GM18873 (cell line): ENCODE measurements at regions not wholly inside any gene's neighbourhood (a gene's known extent, or its start where the extent isn't known, plus 50 kb on each side); places are given as distances from the start of the nearest gene placed in this dataset.

Experiments used
- ATAC-seq: cut with Tn5 transposase; IDR thresholded peaks from one replicate; pipeline ENCODE4 v1.9.1; 2021; ENCODE audit warnings: mild to moderate bottlenecking, moderate library complexity, moderate number of reproducible peaks; ENCODE audit not compliant: unreplicated experiment, low FRiP score

DNA sequence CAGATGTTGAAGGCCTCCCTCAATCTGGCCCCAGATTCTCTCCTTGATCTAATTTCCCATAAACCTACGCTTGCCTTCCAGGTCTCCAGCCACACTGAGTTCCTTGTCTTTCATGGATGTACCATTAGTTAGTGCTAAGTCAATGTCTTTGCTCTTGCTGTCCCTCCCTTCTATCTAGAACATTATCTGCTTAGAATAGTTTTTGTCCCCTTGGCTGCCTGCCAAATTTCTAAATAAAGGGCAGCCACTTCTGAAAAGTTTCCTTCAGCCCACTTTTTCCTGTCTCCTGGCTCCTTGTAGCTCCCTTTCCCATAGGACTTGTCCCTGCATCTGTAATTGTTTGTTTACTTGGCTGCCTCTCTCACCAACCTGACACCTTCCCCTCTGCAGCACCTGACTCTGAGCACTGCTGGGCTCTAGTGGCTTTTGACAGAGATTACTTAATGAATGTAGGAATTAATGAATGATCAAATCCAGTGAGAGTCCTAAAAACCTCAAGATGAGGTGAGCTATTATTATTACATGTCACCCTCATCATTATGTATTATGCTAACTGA lies 58.3 kb downstream of the CXCL12 start:
- no peak for ATAC-seq

DNA sequence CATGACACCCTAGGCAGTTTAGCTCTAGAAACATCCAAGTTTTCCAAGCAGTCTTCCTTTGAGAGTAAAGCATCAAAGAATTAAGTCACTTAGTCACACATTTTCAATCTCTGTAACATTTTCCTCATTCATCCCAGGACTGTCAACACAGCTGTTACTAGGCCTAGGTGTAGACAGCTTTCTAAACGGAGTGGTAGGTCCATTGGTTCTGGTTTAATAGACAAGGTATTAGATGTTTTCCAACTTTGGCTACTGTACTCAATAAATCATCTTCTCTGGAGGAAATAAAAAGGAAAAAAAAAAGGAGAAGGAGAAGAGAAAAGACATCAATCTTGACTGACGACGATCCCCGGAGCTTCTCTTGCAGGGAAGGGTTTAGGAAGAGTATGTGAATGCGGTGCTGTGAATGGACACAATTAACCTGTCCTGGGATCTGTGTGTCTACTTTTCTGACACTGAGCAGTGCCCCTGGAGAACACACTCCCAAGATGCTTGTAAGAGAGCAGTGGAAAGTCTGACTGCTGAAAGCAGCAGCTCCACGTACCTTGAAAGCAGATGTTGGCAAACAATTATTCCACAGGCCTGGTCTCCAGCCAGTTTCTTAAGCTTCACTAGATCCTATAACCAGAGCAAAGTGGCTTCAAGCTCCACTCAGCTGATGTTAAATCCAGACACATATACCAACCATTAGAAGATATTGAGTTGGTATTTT lies 59.1 kb downstream of the CXCL12 start:
- no peak for ATAC-seq

DNA sequence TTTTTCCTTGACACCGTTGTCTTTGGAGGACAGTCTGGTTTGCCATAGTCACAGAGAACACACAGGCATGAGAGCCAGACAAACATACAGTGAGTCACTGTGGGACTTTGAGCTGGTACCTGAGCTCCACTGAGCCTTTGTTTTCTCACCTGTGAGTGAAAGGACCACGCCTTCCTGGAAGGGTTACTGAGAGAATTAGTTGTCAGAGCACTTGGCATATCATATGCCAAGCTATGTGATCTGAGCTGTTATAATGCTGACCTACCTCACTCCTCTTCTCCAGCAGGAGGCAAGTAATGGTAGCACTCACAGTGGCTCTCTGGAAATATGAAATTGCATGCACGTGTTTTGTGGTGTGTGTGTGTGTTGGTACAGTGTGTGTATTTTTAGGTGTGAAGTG lies 59.7 kb downstream of the CXCL12 start:
- no peak for ATAC-seq

DNA sequence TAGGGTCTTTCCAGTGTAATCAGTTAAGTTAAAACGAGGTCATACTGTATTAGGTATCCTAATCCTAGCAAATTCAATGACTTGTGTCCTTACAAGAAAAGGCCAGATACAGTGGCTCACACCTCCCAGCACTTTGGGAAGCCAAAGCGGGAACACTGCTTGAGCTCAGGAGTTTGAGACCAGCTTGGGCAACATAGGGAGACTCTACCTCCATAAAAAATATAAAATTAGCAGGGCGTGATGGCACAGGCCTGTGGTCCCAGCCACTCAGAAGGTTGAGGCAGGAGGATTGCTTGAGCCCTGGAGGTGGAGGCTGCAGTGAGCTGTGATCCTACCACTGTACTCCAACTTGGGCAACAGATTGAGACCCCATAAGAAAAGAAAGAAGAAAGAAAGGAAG lies 61.1 kb downstream of the CXCL12 start:
- no peak for ATAC-seq

GRCh38 chr10:44322137-44322536 lies 62.8 kb downstream of the CXCL12 start:
- ATAC-seq, result no peak

GRCh38 chr10:44320756-44321155 lies 64.1 kb downstream of the CXCL12 start:
- ATAC-seq, result no peak

- no peak for ATAC-seq
Observed at GRCh38 chr10:44317856-44318255, 67.0 kb downstream of the CXCL12 start.

GRCh38 chr10:44316922-44317215 lies 68.0 kb downstream of the CXCL12 start:
- ATAC-seq, result no peak

- no peak for ATAC-seq
Observed at GRCh38 chr10:44316187-44316921, 68.5 kb downstream of the CXCL12 start.

DNA sequence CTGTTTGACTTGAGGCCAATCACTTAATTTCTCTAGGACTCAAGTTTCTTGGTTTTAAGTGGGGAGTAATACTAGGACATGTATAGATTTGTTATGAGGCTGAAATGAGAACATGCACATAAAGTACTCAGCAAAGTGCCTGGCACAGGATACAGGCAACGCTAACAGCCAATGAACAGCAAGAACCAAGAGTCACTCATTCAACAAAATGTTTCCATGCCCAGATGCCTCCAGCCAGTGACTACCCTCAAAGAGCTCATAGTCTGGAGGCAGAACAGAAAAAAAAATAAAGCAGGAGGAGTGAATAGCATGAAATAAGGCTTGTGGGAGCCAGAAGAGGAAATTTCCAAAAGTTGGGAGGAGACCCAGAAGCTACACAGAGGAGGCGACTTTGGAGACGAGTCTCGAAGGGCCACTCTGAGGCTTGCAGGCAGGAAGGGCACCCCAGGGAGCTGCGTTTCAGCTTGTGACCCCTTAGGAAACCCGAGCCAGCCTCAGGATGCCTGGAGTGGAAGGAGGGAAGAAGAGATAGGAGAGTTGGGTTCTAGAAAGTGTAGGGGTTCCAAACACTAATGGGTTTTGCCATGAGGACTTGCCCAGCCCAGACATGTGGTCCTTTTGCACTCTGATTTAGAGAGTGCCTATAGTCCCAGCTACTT lies 70.0 kb downstream of the CXCL12 start:
- ATAC-seq, result no peak

DNA sequence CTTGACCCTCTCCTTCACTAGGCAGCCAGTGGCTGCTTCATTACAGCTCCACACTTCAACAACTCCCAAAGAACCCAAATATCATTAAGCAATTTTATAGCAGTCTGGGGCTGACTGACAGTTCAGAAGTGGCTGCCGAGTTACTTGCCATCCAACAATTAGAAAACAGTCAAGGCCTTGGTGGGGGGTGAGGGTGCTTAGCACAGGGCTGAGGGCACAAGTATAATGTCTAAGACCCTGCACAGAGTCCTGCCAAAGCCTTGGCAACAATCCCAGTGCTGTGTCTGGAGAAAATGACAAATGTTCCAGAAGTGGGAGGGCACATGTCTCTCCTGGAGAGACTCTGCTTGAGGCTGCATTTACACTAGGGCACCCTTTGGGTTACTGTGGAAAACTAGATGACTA lies 71.1 kb downstream of the CXCL12 start:
- ATAC-seq, result no peak

DNA sequence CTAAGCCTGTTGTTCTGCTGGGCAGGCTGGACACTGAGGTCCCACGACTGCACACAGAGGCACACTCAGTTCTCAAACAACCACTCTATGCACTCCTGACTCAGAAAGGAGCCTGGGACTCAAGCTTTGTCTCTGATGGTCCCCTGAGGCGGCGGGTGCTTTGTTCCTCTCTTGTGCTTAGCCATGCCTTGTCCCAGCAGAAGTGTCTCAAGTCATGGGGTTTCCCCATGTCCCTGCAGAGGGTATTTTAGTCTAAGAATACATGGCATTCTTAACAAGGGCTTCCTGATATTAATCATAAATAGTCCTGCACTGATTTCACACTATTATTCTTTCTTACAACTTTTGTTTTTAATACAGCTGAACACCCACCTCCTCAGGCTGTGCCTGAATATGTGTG lies 72.5 kb downstream of the CXCL12 start:
- no peak for ATAC-seq

GRCh38 chr10:44311563-44312051 lies 73.3 kb downstream of the CXCL12 start:
- ATAC-seq, result no peak

DNA sequence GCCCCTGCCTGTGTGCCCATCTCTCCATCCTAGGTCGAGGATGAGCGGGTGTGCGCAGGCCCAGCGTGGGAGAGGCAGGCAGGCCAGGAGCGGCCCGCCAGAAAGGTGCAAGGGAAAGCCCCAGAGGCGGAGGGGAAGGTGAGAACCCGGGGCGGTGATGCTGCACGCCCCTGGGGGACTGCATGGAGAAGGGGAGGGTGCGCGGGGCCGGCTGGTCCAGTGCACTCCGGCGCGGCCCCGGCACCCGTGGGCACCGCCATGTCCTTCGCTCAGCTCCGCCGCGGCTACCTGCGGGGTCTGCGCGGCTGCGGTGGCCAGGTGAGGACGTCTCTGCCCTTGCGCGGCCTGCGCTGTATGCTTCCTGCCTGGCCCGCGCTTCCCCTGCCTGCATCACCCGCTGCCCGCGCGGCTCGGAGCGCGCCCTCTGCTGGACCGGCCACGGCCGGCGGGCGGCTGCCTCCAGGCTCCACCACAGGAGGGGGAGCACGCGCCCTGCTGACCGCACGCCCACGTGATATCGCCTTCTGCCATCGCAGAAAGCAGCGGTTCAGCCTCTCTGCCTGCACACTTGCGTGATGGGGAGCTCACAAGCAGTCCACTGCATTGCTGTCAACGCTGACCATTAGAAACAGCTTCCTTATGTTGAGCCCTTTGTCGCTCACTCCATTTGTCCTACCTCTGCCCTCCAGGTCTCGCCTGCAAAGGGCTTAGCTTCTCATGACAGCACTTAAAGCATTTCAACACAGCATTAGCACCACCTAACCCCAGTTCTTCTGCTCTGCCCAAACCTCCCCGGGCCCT lies 73.9 kb downstream of the CXCL12 start:
- peak; percentile 87 for ATAC-seq

DNA sequence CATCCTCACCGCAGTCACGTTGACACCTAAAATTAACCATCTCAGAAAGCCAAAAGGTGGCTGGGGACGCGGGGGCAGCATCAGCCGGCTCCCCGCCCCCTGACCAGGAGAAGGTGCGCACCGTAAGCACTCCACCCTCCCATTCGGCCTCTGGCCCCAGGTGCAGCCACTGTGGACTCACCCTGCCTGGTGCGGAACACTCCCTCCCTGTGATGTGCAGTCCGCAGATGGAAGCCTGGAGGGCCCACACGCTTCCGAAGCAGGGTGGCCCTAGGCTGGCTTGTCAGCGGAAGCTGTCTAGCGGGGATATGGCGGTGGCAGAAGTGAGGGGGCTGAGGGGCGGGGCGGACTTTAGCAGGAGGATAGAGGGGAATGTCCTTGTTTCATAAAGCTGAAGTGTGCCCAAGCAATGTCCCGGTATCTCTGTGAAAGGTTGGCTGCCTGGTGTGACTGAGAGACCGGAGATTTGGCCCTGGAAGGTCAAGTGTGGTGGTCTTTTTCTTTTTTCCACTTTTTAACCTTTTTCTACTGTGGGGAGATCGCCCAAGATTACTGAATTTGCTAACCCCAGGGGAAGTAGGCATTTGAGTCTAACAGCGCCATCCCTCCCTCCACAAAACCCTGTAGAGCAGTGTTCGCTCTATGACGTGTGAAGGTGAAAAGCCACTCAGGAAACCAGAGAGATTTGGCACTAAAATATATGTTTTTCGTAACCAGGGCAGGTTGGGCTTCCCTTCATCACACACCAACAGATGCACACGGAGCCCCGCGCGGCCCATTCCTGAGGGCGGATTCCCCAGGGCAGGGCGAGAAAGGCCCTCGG lies 74.7 kb downstream of the CXCL12 start:
- no peak for ATAC-seq

- ATAC-seq, result no peak
Observed at GRCh38 chr10:44309361-44309760, 75.5 kb downstream of the CXCL12 start.

GRCh38 chr10:44308935-44309334 lies 76.0 kb downstream of the CXCL12 start:
- no peak for ATAC-seq

DNA sequence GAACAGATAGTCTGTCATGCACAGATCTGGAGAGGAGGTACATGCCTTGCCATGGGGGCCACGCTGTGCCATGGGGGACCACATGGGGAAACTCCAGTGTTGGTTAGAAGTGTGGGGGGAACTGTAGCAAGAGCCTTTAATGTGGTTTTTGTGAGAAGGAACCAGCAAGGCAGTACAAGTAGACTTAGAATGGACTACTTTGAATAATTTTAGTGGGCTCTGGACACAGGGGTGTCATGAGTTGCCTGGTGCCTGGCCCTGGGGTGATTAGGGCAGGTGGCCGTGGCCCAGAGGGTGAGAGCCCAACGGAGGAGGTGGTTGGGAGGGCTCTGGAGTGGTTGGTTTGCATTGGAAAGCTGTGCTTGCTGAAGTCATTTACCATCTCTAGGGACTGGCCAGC lies 77.2 kb downstream of the CXCL12 start:
- no peak for ATAC-seq

DNA sequence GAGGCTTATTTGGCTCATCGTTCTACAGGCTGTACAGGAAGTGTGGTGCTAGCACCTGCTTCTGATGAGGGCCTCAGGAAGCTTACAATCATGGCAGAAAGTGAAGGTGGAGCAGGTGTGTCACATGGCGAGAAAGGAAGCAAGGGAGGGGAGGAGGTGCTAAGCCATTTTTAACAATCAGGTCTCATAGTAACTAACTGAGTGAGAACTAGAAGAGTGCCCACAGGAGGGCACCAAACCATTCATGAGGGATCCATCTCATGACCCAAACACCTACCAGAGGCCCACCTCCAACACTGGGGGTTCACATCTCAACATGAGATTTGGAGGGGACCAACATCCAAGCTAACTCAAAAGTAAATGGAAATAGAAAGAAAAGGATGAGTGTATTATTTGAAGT lies 78.1 kb downstream of the CXCL12 start:
- no peak for ATAC-seq
